ENCODE measurements at regions not wholly inside any gene's neighbourhood (a gene's known extent, or its start where the extent isn't known, plus 50 kb on each side); places are given as distances from the start of the nearest gene placed in this dataset.

DNA sequence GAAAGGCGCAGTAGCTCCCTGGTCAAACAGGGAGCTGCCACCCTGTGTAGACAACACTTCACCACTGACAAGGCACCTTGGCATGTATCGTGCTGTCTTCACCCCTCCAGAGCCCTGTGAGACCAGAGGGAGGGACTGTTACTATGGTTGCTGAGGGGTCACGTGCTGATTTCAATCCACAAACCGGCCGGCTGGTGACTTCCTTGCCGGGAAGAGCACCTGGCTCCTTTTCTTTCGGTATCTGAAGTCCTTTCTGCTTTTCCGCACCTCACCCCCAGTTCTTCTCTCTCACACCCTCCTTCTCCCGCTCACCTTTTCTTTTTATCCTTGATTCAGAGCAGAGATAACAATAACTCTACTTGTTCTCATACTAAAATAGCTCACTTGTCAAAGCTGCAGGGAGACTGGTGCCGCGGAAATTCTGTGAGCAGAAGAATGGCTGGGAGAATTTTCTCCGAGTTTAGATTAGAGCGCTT, 327.2 kb downstream of the ZSWIM6 start:
- H3K4me1 ChIP-seq (replicated peaks in 1 of 4; ENCODE audit: control insufficient read depth in 3 of 4, insufficient read depth in 4 of 4, low read length in 3 of 4): peaks cover 3 to 8% (median 5%) of the 10 kb centered on the region in 4 experiments
- no peaks in the 10 kb centered on the region for H3K79me1 ChIP-seq (ENCODE audit: low read depth, low read length)
- peak overlapping the region; percentile 45 to 49 for H3K4me2 ChIP-seq (ENCODE audit: insufficient read depth in 1 of 2, low read depth in 2 of 2, low read length in 2 of 2)
- H2BK20ac ChIP-seq (ENCODE audit: low read length): no peak overlapping the region
- TF ChIP-seq ATF3 (IDR thresholded peaks at IDR 0.05; ENCODE audit: insufficient read depth, low read depth, low read length) (peak; percentile 65; the same call in 1 of the 2 replicates), CHD1 (IDR thresholded peaks at IDR 0.05; ENCODE audit: low read depth, low read length) (no peak), ASH2L (IDR thresholded peaks at IDR 0.05; ENCODE audit: low read length) (peak; percentile 38), E2F6 (IDR thresholded peaks at IDR 0.05) (peak; percentile 73), EZH2 (IDR thresholded peaks at IDR 0.05; ENCODE audit: low read depth, low read length, severe bottlenecking) (no peak)
- TF ChIP-seq, protein P1, sequence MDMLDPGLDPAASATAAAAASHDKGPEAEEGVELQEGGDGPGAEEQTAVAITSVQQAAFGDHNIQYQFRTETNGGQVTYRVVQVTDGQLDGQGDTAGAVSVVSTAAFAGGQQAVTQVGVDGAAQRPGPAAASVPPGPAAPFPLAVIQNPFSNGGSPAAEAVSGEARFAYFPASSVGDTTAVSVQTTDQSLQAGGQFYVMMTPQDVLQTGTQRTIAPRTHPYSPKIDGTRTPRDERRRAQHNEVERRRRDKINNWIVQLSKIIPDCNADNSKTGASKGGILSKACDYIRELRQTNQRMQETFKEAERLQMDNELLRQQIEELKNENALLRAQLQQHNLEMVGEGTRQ (IDR thresholded peaks at IDR 0.05; ENCODE audit: low read length): peak; percentile 94
- TF ChIP-seq, protein P2, sequence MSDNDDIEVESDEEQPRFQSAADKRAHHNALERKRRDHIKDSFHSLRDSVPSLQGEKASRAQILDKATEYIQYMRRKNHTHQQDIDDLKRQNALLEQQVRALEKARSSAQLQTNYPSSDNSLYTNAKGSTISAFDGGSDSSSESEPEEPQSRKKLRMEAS (IDR thresholded peaks at IDR 0.05): peak; percentile 74
- no peak overlapping the region for H2BK15ac ChIP-seq (ENCODE audit: low read length)
- no peak overlapping the region for H3K27ac ChIP-seq (ENCODE audit: low read depth, low read length)
- FAIRE-seq (no peak), DNase-seq (ENCODE audit: low read depth in 1 of 2, low spot score in 2 of 2) (peak; percentile 39 to 76)
- 40% methylated on average over 13 of the region's 13 CpGs; no CpG with 5 or more reads in 1 of the 2 experiments for whole genome bisulfite sequencing, 2 experiments (ENCODE audit: extremely low coverage in 1 of 2, insufficient coverage in 1 of 2, insufficient read length in 1 of 2, insufficient replicate concordance in 2 of 2, low coverage in 1 of 2, low lambda C conversion rate in 2 of 2, missing lambda C conversion rate in 1 of 2)
- no peak overlapping the region for H3K14ac ChIP-seq (ENCODE audit: insufficient read length)
- H3K36me3 ChIP-seq (ENCODE audit: control insufficient read depth in 2 of 4, insufficient read depth in 4 of 4, low read length in 3 of 4): no peaks in the 10 kb centered on the region
- H3K79me2 ChIP-seq (ENCODE audit: control insufficient read depth in 1 of 2, insufficient read depth in 2 of 2, low read length in 2 of 2): no peaks in the 10 kb centered on the region; a peak in 1 of 4 replicates
- no peak overlapping the region for H3K56ac ChIP-seq (replicated peaks; ENCODE audit: insufficient read length, low read depth, low read length)
- H3K27me3 ChIP-seq (replicated peaks in 1 of 4; ENCODE audit: control insufficient read depth in 3 of 4, extremely low read depth in 1 of 4, insufficient read depth in 3 of 4, low read length in 3 of 4): peaks cover 0 to 2% (median 0%) of the 10 kb centered on the region in 4 experiments; a peak in 1 of 7 replicates
- peak overlapping the region; percentile 79 for H2AFZ ChIP-seq (ENCODE audit: low read length)
- H3K9ac ChIP-seq (replicated peaks in 1 of 4; ENCODE audit: extremely low read depth in 1 of 4, low read depth in 3 of 4, low read length in 3 of 4): no peak overlapping the region
- H4K8ac ChIP-seq (ENCODE audit: extremely low read depth, insufficient read depth, low read length): peak overlapping the region; percentile 60; the same call in 1 of the 2 replicates
- no peak overlapping the region for H4K5ac ChIP-seq (ENCODE audit: insufficient read length, low read depth, low read length)
- no peak overlapping the region for H2BK120ac ChIP-seq (replicated peaks; ENCODE audit: low read depth, low read length)
- H2BK12ac ChIP-seq (ENCODE audit: low read depth, low read length): peak overlapping the region; percentile 53; the same call in 1 of the 2 replicates
- CTCF ChIA-PET (ENCODE audit: partially characterized antibody): interaction anchor here (0.6 to 4.2 kb wide), 51 partner anchors 8 to 697 kb away, joined by 3 to 51 read pairs (median 4); no protein-coding TSS in a partner anchor
- H2AK5ac ChIP-seq (ENCODE audit: low read depth, low read length): no peak overlapping the region
- no peak overlapping the region for H2BK5ac ChIP-seq (ENCODE audit: low read depth, low read length)
- H3K23ac ChIP-seq (ENCODE audit: insufficient read length): no peak overlapping the region
- POLR2A ChIA-PET (ENCODE audit: partially characterized antibody): interaction anchor here (1.6 kb wide), 1 partner anchor 10 kb away, joined by 4 read pairs; no protein-coding TSS in a partner anchor
- H3K9me3 ChIP-seq (ENCODE audit: insufficient read depth in 2 of 2, low read depth in 1 of 2, low read length in 1 of 2): no peaks in the 10 kb centered on the region
- H3K4me3 ChIP-seq (ENCODE audit: extremely low read depth in 1 of 4, insufficient read depth in 2 of 4, low read depth in 3 of 4, low read length in 4 of 4): peak overlapping the region in 1 of 4 experiments; percentile 34; a peak in 2 of 8 replicates
- no peak overlapping the region for H3K4ac ChIP-seq (replicated peaks; ENCODE audit: insufficient read length, low read depth, low read length)
- H3K23me2 ChIP-seq (ENCODE audit: low read depth, low read length): no peaks in the 10 kb centered on the region; the same call in 1 of the 2 replicates
- H3K18ac ChIP-seq (ENCODE audit: extremely low read depth, low read length): no peak overlapping the region
- no peaks in the 10 kb centered on the region for H4K20me1 ChIP-seq (replicated peaks in 1 of 2; ENCODE audit: control insufficient read depth in 1 of 2, insufficient read depth in 2 of 2, low read length in 2 of 2)
- H4K91ac ChIP-seq (replicated peaks; ENCODE audit: insufficient read length, low read length): no peak overlapping the region
